HFFc6 (cell line): ENCODE measurements at regions not wholly inside any gene's neighbourhood (a gene's known extent, or its start where the extent isn't known, plus 50 kb on each side); places are given as distances from the start of the nearest gene placed in this dataset.

Source experiments
- DNase-seq: peaks from one replicate; pipeline ENCODE4 v3.0.0-alpha.2; 2018
- H3K27ac Mint-ChIP-seq: 2 replicates; pipeline ENCODE4 v1.8.0; 2020; ENCODE audit warnings: mild to moderate bottlenecking, mixed read lengths
- H3K27me3 Mint-ChIP-seq: 2 replicates; pipeline ENCODE4 v1.8.0; 2021; ENCODE audit warnings: mild to moderate bottlenecking, moderate library complexity, mixed read lengths; ENCODE audit not compliant: insufficient read depth
- H3K36me3 Mint-ChIP-seq: 2 replicates; pipeline ENCODE4 v1.8.0; 2021; ENCODE audit warnings: low read depth, mixed read lengths
- H3K4me1 Mint-ChIP-seq: 2 replicates; pipeline ENCODE4 v1.8.0; 2020; ENCODE audit warnings: low read depth, mixed read lengths
- H3K4me3 Mint-ChIP-seq: 2 replicates; pipeline ENCODE4 v1.8.0; 2020; ENCODE audit warnings: mild to moderate bottlenecking, moderate library complexity, mixed read lengths
- H3K9me3 Mint-ChIP-seq: 2 replicates; pipeline ENCODE4 v1.8.0; 2020; ENCODE audit warnings: mild to moderate bottlenecking, mixed read lengths
- TF ChIP-seq, protein P1 (sequence below): fragments of 200-600 bp; sonication (generic); IDR thresholded peaks from 2 replicates; pipeline ENCODE4 v1.5.0; 2021; ENCODE audit warnings: antibody characterized with exemption, mild to moderate bottlenecking

DNA sequence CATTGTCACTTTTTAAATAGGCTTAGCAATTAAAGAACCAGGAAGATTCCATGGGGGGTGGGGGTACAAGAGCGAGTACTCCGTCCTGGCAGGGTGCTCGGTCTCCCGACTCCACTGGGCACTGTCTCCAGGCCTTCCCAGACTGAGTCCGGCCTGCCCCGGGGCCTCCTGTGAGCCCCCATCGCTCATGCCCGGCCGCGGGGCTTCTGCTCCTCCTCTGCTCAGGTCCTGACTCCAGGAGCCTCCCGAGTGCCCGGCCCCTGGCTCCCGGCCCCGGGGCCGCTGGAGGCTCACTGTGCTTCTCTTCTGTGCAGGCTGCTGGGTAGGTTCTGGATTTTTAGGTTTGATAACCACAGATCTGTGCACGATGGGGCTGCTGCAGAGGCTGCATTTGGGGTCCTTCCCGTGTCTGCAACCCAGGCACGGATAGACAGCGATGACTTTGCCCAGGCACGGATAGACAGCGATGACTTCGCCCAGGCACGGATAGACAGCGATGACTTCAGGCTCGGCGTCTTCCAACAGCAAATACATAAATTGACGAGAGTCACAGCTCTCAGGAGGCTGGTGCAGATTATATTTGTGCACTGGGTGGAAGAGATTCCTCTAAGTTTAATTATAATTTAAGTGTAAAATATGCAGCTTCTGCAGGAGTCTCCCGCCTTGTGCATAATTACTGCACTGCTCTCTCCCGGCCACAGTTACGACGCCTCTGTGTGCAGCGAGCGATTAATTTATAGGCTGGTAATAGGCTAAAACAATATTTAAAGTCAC lies 74.8 kb upstream of the RXRA start:
- DNase-seq = no peak
- H3K9me3 Mint-ChIP-seq = peaks cover 26% of the 10 kb centered on the region
- H3K36me3 Mint-ChIP-seq = peaks cover 16% of the 10 kb centered on the region
- H3K27me3 Mint-ChIP-seq = peaks cover 25% of the 10 kb centered on the region
- TF ChIP-seq, protein P1, sequence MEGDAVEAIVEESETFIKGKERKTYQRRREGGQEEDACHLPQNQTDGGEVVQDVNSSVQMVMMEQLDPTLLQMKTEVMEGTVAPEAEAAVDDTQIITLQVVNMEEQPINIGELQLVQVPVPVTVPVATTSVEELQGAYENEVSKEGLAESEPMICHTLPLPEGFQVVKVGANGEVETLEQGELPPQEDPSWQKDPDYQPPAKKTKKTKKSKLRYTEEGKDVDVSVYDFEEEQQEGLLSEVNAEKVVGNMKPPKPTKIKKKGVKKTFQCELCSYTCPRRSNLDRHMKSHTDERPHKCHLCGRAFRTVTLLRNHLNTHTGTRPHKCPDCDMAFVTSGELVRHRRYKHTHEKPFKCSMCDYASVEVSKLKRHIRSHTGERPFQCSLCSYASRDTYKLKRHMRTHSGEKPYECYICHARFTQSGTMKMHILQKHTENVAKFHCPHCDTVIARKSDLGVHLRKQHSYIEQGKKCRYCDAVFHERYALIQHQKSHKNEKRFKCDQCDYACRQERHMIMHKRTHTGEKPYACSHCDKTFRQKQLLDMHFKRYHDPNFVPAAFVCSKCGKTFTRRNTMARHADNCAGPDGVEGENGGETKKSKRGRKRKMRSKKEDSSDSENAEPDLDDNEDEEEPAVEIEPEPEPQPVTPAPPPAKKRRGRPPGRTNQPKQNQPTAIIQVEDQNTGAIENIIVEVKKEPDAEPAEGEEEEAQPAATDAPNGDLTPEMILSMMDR = no peak
- no peak overlapping the region for H3K4me3 Mint-ChIP-seq
- H3K27ac Mint-ChIP-seq = no peak overlapping the region
- peaks cover 6% of the 10 kb centered on the region; the same call in 1 of the 2 replicates for H3K4me1 Mint-ChIP-seq

DNA sequence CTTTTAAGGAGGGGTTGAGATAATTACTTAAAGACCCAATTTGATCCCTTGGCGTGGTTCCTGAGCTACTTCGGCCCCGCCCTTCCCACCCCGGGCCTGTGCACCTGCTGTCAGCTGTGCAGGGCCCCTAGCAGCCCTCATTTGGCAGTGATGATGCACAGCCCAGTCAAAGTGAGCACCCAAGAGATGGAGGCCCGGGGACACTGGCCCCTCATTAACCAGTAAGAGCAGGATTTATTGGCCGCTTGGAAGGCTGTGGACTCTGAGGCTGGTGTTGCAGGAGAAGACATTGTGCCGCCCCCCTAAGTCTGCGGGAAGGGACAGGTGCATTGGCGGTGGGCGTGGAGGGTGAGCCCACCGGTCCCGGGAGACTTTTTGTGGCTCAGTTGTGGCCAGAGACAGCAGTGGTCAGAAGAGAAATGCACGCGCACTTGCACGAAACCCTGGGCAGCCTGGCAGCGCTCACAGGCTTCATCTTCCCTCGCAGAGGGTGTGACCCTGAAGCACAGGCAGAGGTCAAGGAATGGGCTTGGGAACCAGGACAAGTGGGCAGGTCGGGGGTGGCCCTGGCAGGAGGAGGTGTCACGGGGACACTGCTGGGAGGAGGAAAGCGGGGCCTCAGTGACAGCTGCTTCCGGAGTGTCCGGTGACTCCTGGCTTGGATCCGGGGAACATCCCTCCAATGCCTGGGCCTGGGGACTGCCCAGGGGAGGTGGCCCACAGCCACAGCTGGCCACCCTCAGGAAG lies 74.0 kb upstream of the RXRA start:
- H3K4me1 Mint-ChIP-seq = peaks cover 6% of the 10 kb centered on the region; the same call in 1 of the 2 replicates
- peaks cover 16% of the 10 kb centered on the region for H3K36me3 Mint-ChIP-seq
- peaks cover 24% of the 10 kb centered on the region for H3K9me3 Mint-ChIP-seq
- no peak for DNase-seq
- H3K27ac Mint-ChIP-seq = no peak overlapping the region
- TF ChIP-seq, protein P1 = no peak
- peaks cover 29% of the 10 kb centered on the region for H3K27me3 Mint-ChIP-seq
- H3K4me3 Mint-ChIP-seq = no peak overlapping the region

GRCh38 chr9:134253606-134254205 lies 72.5 kb upstream of the RXRA start:
- H3K27me3 Mint-ChIP-seq = peaks cover 32% of the 10 kb centered on the region
- H3K36me3 Mint-ChIP-seq = peaks cover 8% of the 10 kb centered on the region
- TF ChIP-seq, protein P1 = no peak
- H3K4me3 Mint-ChIP-seq = no peak overlapping the region
- no peak overlapping the region for H3K27ac Mint-ChIP-seq
- peaks cover 10% of the 10 kb centered on the region for H3K9me3 Mint-ChIP-seq
- peak; percentile 28 for DNase-seq
- H3K4me1 Mint-ChIP-seq = peaks cover 6% of the 10 kb centered on the region; the same call in 1 of the 2 replicates

- H3K27me3 Mint-ChIP-seq = peaks cover 43% of the 10 kb centered on the region
- H3K27ac Mint-ChIP-seq = no peak overlapping the region
- H3K9me3 Mint-ChIP-seq = no peaks in the 10 kb centered on the region
- H3K36me3 Mint-ChIP-seq = no peaks in the 10 kb centered on the region
- H3K4me3 Mint-ChIP-seq = no peak overlapping the region
- H3K4me1 Mint-ChIP-seq = peaks cover 6% of the 10 kb centered on the region; the same call in 1 of the 2 replicates
- TF ChIP-seq, protein P1 = no peak
- no peak for DNase-seq
Measured at GRCh38 chr9:134258332-134258731, 67.9 kb upstream of the RXRA start.

DNA sequence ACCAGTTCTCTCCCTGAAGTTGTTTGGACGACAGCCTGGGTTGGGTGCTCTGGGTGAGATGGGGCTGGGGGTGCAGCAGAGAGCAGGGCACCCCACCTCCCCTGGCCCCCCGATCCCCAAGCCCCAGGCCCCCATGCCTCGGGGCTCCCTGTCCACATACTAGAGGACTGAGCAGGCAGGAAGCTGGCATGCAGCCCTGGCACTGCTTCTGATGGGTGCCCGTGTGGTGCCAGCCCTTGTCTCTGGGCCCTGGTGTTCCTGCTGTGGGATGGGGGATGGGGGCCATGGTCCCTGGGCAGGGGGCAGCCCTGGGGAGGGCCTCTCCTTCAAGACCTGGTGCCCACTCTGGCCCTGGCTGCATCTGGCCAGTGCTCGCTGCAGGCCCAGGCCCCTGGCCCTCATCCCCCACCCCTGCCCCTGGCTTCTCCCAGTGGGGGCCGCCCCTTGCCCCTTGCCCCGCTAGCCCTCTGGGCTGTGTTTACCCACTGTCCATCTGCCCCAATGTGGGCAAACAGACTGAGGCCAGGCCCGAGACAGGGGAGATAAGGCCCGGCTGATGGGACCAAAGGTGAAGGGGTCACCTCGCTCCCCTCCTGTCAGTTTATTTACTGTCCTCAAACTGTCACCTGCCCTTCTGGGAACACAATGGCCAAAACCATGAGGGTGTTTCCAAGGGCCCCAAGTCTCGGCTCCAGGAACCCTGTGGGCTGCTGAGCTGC lies 67.3 kb upstream of the RXRA start:
- Mint-ChIP-seq H3K4me1 (peaks cover under 1% of the 10 kb centered on the region; the same call in 1 of the 2 replicates), H3K27me3 (peaks cover 40% of the 10 kb centered on the region), H3K9me3 (no peaks in the 10 kb centered on the region), H3K27ac (no peak overlapping the region), H3K4me3 (no peak overlapping the region), H3K36me3 (no peaks in the 10 kb centered on the region)
- TF ChIP-seq, protein P1 = no peak
- no peak for DNase-seq
